IMR-90 (cell line): ENCODE measurements at regions not wholly inside any gene's neighbourhood (a gene's known extent, or its start where the extent isn't known, plus 50 kb on each side); places are given as distances from the start of the nearest gene placed in this dataset.

ENCODE experiments used
- ATAC-seq: fragments of 200-7000 bp; cut with Tn5 transposase; 2 replicates; pipeline ENCODE4 v1.9.1; 2020; ENCODE audit warnings: low read depth, mild to moderate bottlenecking, moderate library complexity
- BruUV-seq: library from RNA; stranded (reverse); fragments of 400-500 nt; replicated peaks from 2 replicates; lab custom pipeline; 2021; lab: Mats Ljungman, UMichigan
- CTCF ChIA-PET: fragments of 300-600 bp; formaldehyde crosslinking; extraction: SDS; loops from one replicate; lab custom pipeline; 2021; ENCODE audit warnings: antibody characterized with exemption; lab: Yijun Ruan, JAX
- POLR2A ChIA-PET: fragments of 300-600 bp; sonication (Branson Sonifier 250); formaldehyde crosslinking; loops from one replicate; lab custom pipeline; 2022; ENCODE audit warnings: antibody characterized with exemption; ENCODE audit not compliant: unreplicated experiment; lab: Charles Lee
- DNase-seq: peaks from one replicate; pipeline ENCODE4 v3.0.0; 2013
- H2AFZ ChIP-seq: replicated peaks from 2 replicates; pipeline ENCODE3; 2013; ENCODE audit warnings: low read length, mild to moderate bottlenecking; ENCODE audit not compliant: poor library complexity
- H2AK5ac ChIP-seq: 2 replicates; pipeline ENCODE4 v1.6.1; 2013; ENCODE audit warnings: low read depth, low read length, inconsistent platforms
- H2AK9ac ChIP-seq: replicated peaks from 2 replicates; pipeline ENCODE3; 2013; ENCODE audit warnings: mild to moderate bottlenecking, low read depth, low read length, moderate library complexity; ENCODE audit not compliant: poor library complexity
- H2BK120ac ChIP-seq: 2 replicates; pipeline ENCODE4 v1.6.1; 2013; ENCODE audit warnings: low read depth, low read length, inconsistent platforms
- H2BK15ac ChIP-seq: 3 replicates; pipeline ENCODE4 v1.6.1; 2013; ENCODE audit warnings: low read depth, low read length, inconsistent platforms
- H2BK20ac ChIP-seq: 2 replicates; pipeline ENCODE4 v1.6.1; 2013; ENCODE audit warnings: low read depth, mild to moderate bottlenecking, inconsistent platforms, low read length, moderate library complexity
- H2BK5ac ChIP-seq: 2 replicates; pipeline ENCODE4 v1.6.1; 2013; ENCODE audit warnings: mild to moderate bottlenecking, low read depth, low read length, inconsistent platforms; ENCODE audit not compliant: poor library complexity, severe bottlenecking
- H3K14ac ChIP-seq: replicated peaks from 2 replicates; pipeline ENCODE4 v1.6.1; 2013; ENCODE audit warnings: low read depth, low read length, inconsistent platforms
- H3K18ac ChIP-seq: 2 replicates; pipeline ENCODE4 v1.6.1; 2013; ENCODE audit warnings: low read depth, low read length, control low read depth
- H3K23ac ChIP-seq: 2 replicates; pipeline ENCODE4 v1.6.1; 2013; ENCODE audit warnings: low read depth, low read length, inconsistent platforms
- H3K27ac ChIP-seq: 2 replicates; pipeline ENCODE4 v1.5.1; 2013; ENCODE audit warnings: mild to moderate bottlenecking, control low read depth, low read length; ENCODE audit not compliant: insufficient read depth
- H3K27me3 ChIP-seq: 2 replicates; pipeline ENCODE4 v1.6.1; 2013; ENCODE audit warnings: low read length; ENCODE audit not compliant: control insufficient read depth, insufficient read depth
- H3K36me3 ChIP-seq: 2 replicates; pipeline ENCODE4 v1.6.1; 2013; ENCODE audit warnings: low read length, mixed read lengths; ENCODE audit not compliant: control insufficient read depth, insufficient read depth
- H3K4ac ChIP-seq: 2 replicates; pipeline ENCODE4 v1.6.1; 2013; ENCODE audit warnings: low read depth, low read length, inconsistent platforms
- H3K4me1 ChIP-seq: 2 replicates; pipeline ENCODE4 v1.6.1; 2013; ENCODE audit warnings: low read length, mixed read lengths; ENCODE audit not compliant: control insufficient read depth, insufficient read depth
- H3K4me2 ChIP-seq: 2 replicates; pipeline ENCODE4 v1.6.1; 2013; ENCODE audit warnings: low read depth, mild to moderate bottlenecking, control low read depth, low read length, moderate library complexity
- H3K4me3 ChIP-seq: 2 replicates; pipeline ENCODE4 v1.5.1; 2013; ENCODE audit warnings: low read depth, mild to moderate bottlenecking, control low read depth, low read length, moderate library complexity; ENCODE audit not compliant: insufficient read depth
- H3K56ac ChIP-seq: 2 replicates; pipeline ENCODE4 v1.6.1; 2013; ENCODE audit warnings: low read length, inconsistent platforms; ENCODE audit not compliant: insufficient read depth; ENCODE audit errors: extremely low read depth
- H3K79me1 ChIP-seq, 2 experiments: 2 replicates each; pipeline ENCODE4 v1.6.1; 2013; ENCODE audit warnings: low read length in 2 of 2, inconsistent platforms in 1 of 2, low read depth in 1 of 2
- H3K9ac ChIP-seq: 2 replicates; pipeline ENCODE4 v1.6.1; 2013; ENCODE audit warnings: low read depth, low read length, control low read depth
- H3K9me1 ChIP-seq: 2 replicates; pipeline ENCODE4 v1.6.1; 2013; ENCODE audit warnings: low read length, inconsistent platforms; ENCODE audit not compliant: insufficient read depth
- H3K9me3 ChIP-seq: 2 replicates; pipeline ENCODE4 v1.6.1; 2013; ENCODE audit warnings: low read length; ENCODE audit not compliant: control insufficient read depth, insufficient read depth
- H4K20me1 ChIP-seq: 2 replicates; pipeline ENCODE4 v1.6.1; 2013; ENCODE audit warnings: low read length, inconsistent platforms; ENCODE audit not compliant: insufficient read depth
- H4K5ac ChIP-seq: 2 replicates; pipeline ENCODE4 v1.6.1; 2013; ENCODE audit warnings: mild to moderate bottlenecking, low read depth, low read length, control low read depth
- H4K8ac ChIP-seq, 2 experiments: 2 replicates each; pipeline ENCODE4 v1.6.1; 2013; ENCODE audit warnings: low read depth in 2 of 2, low read length in 2 of 2, control low read depth in 1 of 2, inconsistent platforms in 1 of 2
- H4K91ac ChIP-seq: 2 replicates; pipeline ENCODE4 v1.6.1; 2013; ENCODE audit warnings: low read depth, low read length, inconsistent platforms; ENCODE audit not compliant: insufficient read depth
- BHLHE40 ChIP-seq: fragments of 150-350 bp; IDR thresholded peaks from 2 replicates; pipeline ENCODE4 v1.6.1; 2016; ENCODE audit warnings: mild to moderate bottlenecking, low read depth, low read length
- CEBPB ChIP-seq: IDR thresholded peaks from 2 replicates; pipeline ENCODE4 v1.6.1; 2012; ENCODE audit warnings: low read depth, low read length, improper control_type of control experiment
- CHD1 ChIP-seq: IDR thresholded peaks from 2 replicates; pipeline ENCODE4 v1.6.1; 2012; ENCODE audit warnings: low read depth, low read length, improper control_type of control experiment
- CTCF ChIP-seq: conservative IDR thresholded peaks from 2 replicates; pipeline ENCODE4 v1.5.1; 2012; ENCODE audit warnings: mild to moderate bottlenecking, low read depth, low read length, improper control_type of control experiment
- ELK1 ChIP-seq: fragments of 150-350 bp; IDR thresholded peaks from 2 replicates; pipeline ENCODE4 v1.6.1; 2016; ENCODE audit warnings: low read depth, mild to moderate bottlenecking, low read length, moderate library complexity, borderline replicate concordance
- FOS ChIP-seq: fragments of 150-350 bp; IDR thresholded peaks from 2 replicates; pipeline ENCODE4 v1.6.1; 2016; ENCODE audit warnings: low read depth, low read length
- MAFK ChIP-seq: IDR thresholded peaks from 2 replicates; pipeline ENCODE4 v1.6.1; 2012; ENCODE audit warnings: low read depth, low read length, improper control_type of control experiment
- MAZ ChIP-seq: IDR thresholded peaks from 2 replicates; pipeline ENCODE4 v1.6.1; 2012; ENCODE audit warnings: low read depth, mild to moderate bottlenecking, low read length, improper control_type of control experiment, moderate library complexity, borderline replicate concordance
- MXI1 ChIP-seq: IDR thresholded peaks from 2 replicates; pipeline ENCODE4 v1.6.1; 2012; ENCODE audit warnings: low read depth, mild to moderate bottlenecking, low read length, moderate library complexity, borderline replicate concordance
- NFE2L2 ChIP-seq: fragments of 150-350 bp; IDR thresholded peaks from 2 replicates; pipeline ENCODE4 v1.6.1; 2016; ENCODE audit warnings: low read depth, mild to moderate bottlenecking, low read length
- POLR2A ChIP-seq: IDR thresholded peaks from 2 replicates; pipeline ENCODE4 v1.6.1; 2012; ENCODE audit warnings: mild to moderate bottlenecking, low read depth, low read length
- RAD21 ChIP-seq: IDR thresholded peaks from 2 replicates; pipeline ENCODE4 v1.6.1; 2012; ENCODE audit warnings: low read length, improper control_type of control experiment
- RCOR1 ChIP-seq: IDR thresholded peaks from 2 replicates; pipeline ENCODE4 v1.6.1; 2012; ENCODE audit warnings: mild to moderate bottlenecking, low read length, improper control_type of control experiment; ENCODE audit not compliant: insufficient replicate concordance
- RFX5 ChIP-seq: IDR thresholded peaks from 2 replicates; pipeline ENCODE4 v1.8.0; 2012; ENCODE audit warnings: low read depth, mild to moderate bottlenecking, low read length, moderate library complexity
- SMC3 ChIP-seq: fragments of 150-350 bp; IDR thresholded peaks from 2 replicates; pipeline ENCODE4 v1.6.1; 2016; ENCODE audit warnings: low read depth, mild to moderate bottlenecking, antibody characterized with exemption, low read length, moderate library complexity
- USF2 ChIP-seq: fragments of 150-350 bp; IDR thresholded peaks from 2 replicates; pipeline ENCODE4 v1.6.1; 2017; ENCODE audit warnings: mild to moderate bottlenecking, antibody characterized with exemption, low read length, low read depth
- WGBS, 2 experiments: methylation state at CpG; one replicate each; pipeline versions ENCODE4 v1.1.5 to v1.1.7; 2013; ENCODE audit warnings: missing lambda C conversion rate in 2 of 2; ENCODE audit not compliant: insufficient read length in 1 of 2; ENCODE audit errors: extremely low coverage in 2 of 2; 5-methylcytosine and 5-hydroxymethylcytosine counted together
- dilution Hi-C: fragments of 300-500 bp; cut with HindIII; formaldehyde crosslinking; loops from one replicate; pipeline ENCODE4 v1.14.3; 2018; ENCODE audit warnings: low sequenced_read_pairs; ENCODE audit not compliant: unreplicated experiment
- in situ Hi-C: fragments of 300-500 bp; cut with MboI; formaldehyde crosslinking; loops from 3 replicates; pipeline ENCODE4 v1.14.3; 2019; ENCODE audit warnings: low sequenced_read_pairs, inconsistent platforms, mixed read lengths
- intact Hi-C: fragments of 100-400 bp; cut with micrococcal nuclease; formaldehyde crosslinking; loops from 2 replicates; pipeline ENCODE4 v1.10.0; 2022

GRCh38 chr2:41737888-41738287 lies 309.9 kb upstream of the PKDCC start:
- Histone ChIP-seq H2AFZ (no peak overlapping the region), H3K36me3 (no peaks in the 10 kb centered on the region), H3K56ac (no peak overlapping the region), H4K8ac (no peak overlapping the region), H3K9ac (no peak overlapping the region), H3K4me1 (no peaks in the 10 kb centered on the region), H4K91ac (no peak overlapping the region), H3K9me3 (no peaks in the 10 kb centered on the region), H3K4ac (no peak overlapping the region), H2BK20ac (no peak overlapping the region), H3K27me3 (peaks cover 2% of the 10 kb centered on the region; the same call in 1 of the 2 replicates), H3K9me1 (no peaks in the 10 kb centered on the region), H2AK9ac (no peak overlapping the region), H3K79me1 (no peaks in the 10 kb centered on the region), H2BK120ac (no peak overlapping the region), H3K23ac (no peak overlapping the region), H3K18ac (no peak overlapping the region), H2BK5ac (no peak overlapping the region), H3K27ac (no peak overlapping the region), H3K4me3 (no peak overlapping the region), H3K4me2 (no peak overlapping the region), H4K20me1 (no peaks in the 10 kb centered on the region), H2AK5ac (no peak overlapping the region), H3K14ac (no peak overlapping the region), H2BK15ac (no peak overlapping the region), H4K5ac (no peak overlapping the region)
- WGBS, 2 experiments, result no CpG with 5 or more reads among the region's 2 CpGs
- ChIA-PET POLR2A (no interaction called here), CTCF (no interaction called here)
- intact Hi-C loops (no loop called here), dilution Hi-C loops (no loop called here), in situ Hi-C loops (no loop called here)
- ATAC-seq (no peak), DNase-seq (no peak)
- no peak for TF ChIP-seq FOS
- no peak for TF ChIP-seq CTCF
- TF ChIP-seq ELK1, result no peak
- no peak for TF ChIP-seq POLR2A
- TF ChIP-seq RFX5, result no peak
- TF ChIP-seq USF2, result no peak
- no peak for TF ChIP-seq MAZ
- TF ChIP-seq RAD21, result no peak
- no peak for TF ChIP-seq MAFK
- TF ChIP-seq BHLHE40, result no peak
- TF ChIP-seq MXI1, result no peak
- TF ChIP-seq NFE2L2, result no peak
- no peak for TF ChIP-seq RCOR1
- TF ChIP-seq CHD1, result no peak
- no peak for TF ChIP-seq CEBPB
- no peak for TF ChIP-seq SMC3
- BruUV-seq, result no TSS peak
